ENCODE measurements at regions not wholly inside any gene's neighbourhood (a gene's known extent, or its start where the extent isn't known, plus 50 kb on each side); places are given as distances from the start of the nearest gene placed in this dataset.

DNA sequence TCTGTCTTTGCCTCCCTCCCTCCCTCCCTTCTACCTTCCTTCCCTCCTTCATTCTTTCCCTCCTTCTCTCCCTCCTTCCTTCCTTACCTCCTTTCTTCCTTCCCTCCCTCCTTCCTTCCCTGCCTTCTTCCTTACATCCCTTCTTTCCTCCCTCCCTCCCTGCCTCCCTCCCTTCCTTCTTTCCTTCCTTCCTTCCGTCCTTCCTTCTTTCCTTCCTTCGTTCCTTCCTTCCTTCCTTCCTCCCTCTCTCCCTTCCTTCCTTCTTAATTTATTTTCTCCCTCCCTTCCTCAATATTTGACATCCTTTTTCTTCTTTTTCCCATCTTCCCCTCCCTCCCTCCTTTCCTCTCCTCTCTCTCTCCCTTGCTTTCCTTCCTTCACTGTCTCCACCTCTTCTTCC lies 301.8 kb downstream of the GATA3 start:
- DNase-seq (ENCODE audit: low spot score), result no peak
- TF ChIP-seq EZH2phosphoT487 (IDR thresholded peaks at IDR 0.05; ENCODE audit: low read depth, severe bottlenecking, unreplicated experiment) (no peak), EZH2 (IDR thresholded peaks at IDR 0.05; ENCODE audit: borderline replicate concordance) (no peak)
- TF ChIP-seq, protein P1, sequence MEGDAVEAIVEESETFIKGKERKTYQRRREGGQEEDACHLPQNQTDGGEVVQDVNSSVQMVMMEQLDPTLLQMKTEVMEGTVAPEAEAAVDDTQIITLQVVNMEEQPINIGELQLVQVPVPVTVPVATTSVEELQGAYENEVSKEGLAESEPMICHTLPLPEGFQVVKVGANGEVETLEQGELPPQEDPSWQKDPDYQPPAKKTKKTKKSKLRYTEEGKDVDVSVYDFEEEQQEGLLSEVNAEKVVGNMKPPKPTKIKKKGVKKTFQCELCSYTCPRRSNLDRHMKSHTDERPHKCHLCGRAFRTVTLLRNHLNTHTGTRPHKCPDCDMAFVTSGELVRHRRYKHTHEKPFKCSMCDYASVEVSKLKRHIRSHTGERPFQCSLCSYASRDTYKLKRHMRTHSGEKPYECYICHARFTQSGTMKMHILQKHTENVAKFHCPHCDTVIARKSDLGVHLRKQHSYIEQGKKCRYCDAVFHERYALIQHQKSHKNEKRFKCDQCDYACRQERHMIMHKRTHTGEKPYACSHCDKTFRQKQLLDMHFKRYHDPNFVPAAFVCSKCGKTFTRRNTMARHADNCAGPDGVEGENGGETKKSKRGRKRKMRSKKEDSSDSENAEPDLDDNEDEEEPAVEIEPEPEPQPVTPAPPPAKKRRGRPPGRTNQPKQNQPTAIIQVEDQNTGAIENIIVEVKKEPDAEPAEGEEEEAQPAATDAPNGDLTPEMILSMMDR (IDR thresholded peaks at IDR 0.05; ENCODE audit: poor library complexity), result no peak
- H3K9me3 ChIP-seq (ENCODE audit: low read depth), result no peaks in the 10 kb centered on the region
- no peaks in the 10 kb centered on the region for H3K4me1 ChIP-seq (ENCODE audit: insufficient read depth)
- no peak overlapping the region for H2AFZ ChIP-seq
- H4K20me1 ChIP-seq (ENCODE audit: insufficient read depth, poor library complexity, severe bottlenecking), result no peaks in the 10 kb centered on the region
- no peak overlapping the region for H3K4me2 ChIP-seq
- H3K36me3 ChIP-seq (replicated peaks; ENCODE audit: insufficient read depth, low read depth), result no peaks in the 10 kb centered on the region
- no peaks in the 10 kb centered on the region for H3K27me3 ChIP-seq
- no peaks in the 10 kb centered on the region for H3K9me2 ChIP-seq (replicated peaks; ENCODE audit: insufficient read depth)
- no peaks in the 10 kb centered on the region for H3K79me2 ChIP-seq
- H3K27ac ChIP-seq, result no peak overlapping the region
- H3K4me3 ChIP-seq, result no peak overlapping the region
- no CpG with 5 or more reads among the region's 2 CpGs for whole genome bisulfite sequencing (ENCODE audit: low lambda C conversion rate, missing lambda C conversion rate)

DNA sequence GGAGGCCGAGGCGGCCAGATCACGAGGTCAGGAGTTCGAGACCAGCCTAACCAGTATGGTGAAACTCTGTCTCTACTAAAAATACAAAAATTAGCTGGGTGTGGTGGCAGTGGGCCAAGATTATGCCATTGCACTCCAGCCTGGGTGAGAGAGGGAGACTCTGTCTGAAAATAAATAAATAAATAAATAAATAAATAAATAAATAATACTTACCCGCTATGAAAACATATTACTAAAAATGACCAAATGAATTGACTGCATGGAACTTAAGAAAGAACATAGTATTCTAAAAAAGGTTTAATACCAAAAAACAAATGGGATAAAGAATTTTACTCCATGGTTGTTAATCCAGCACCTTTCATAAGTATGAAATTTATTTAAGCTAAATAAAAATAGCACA lies 305.0 kb downstream of the GATA3 start:
- WGBS (ENCODE audit: low lambda C conversion rate, missing lambda C conversion rate), result 94% methylated on average over 5 of the region's 5 CpGs
- TF ChIP-seq EZH2phosphoT487 (IDR thresholded peaks at IDR 0.05; ENCODE audit: low read depth, severe bottlenecking, unreplicated experiment) (no peak), EZH2 (IDR thresholded peaks at IDR 0.05; ENCODE audit: borderline replicate concordance) (no peak)
- TF ChIP-seq, protein P1 (IDR thresholded peaks at IDR 0.05; ENCODE audit: poor library complexity), result no peak
- Histone ChIP-seq H3K9me3 (ENCODE audit: low read depth) (no peaks in the 10 kb centered on the region), H3K4me3 (no peak overlapping the region), H3K27me3 (no peaks in the 10 kb centered on the region), H4K20me1 (ENCODE audit: insufficient read depth, poor library complexity, severe bottlenecking) (no peaks in the 10 kb centered on the region), H3K36me3 (replicated peaks; ENCODE audit: insufficient read depth, low read depth) (no peaks in the 10 kb centered on the region), H3K9me2 (replicated peaks; ENCODE audit: insufficient read depth) (no peaks in the 10 kb centered on the region), H2AFZ (no peak overlapping the region), H3K4me1 (ENCODE audit: insufficient read depth) (no peaks in the 10 kb centered on the region), H3K79me2 (no peaks in the 10 kb centered on the region), H3K4me2 (no peak overlapping the region), H3K27ac (no peak overlapping the region)
- no peak for DNase-seq (ENCODE audit: low spot score)

DNA sequence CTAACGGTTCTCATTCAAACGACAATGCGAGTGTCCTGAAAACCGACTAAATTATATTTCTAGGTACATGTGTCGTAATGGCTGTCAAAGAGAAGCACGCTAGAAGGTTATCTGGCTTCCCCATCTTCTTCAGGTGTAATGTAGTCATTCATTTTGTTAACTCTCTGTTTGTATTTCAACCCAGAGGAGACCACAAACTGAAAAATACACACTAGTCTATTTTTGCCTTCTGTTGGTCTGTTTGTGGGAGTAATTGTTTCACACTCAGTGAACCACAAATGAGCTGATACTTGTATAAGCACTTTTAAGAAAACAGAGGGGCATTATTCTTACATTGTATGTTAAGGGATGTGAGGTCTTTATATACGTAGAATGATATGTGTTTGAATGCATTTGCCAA lies 305.9 kb downstream of the GATA3 start:
- Histone ChIP-seq H4K20me1 (ENCODE audit: insufficient read depth, poor library complexity, severe bottlenecking) (no peaks in the 10 kb centered on the region), H3K79me2 (no peaks in the 10 kb centered on the region), H3K4me3 (no peak overlapping the region), H3K27me3 (no peaks in the 10 kb centered on the region), H3K4me2 (no peak overlapping the region), H2AFZ (no peak overlapping the region), H3K4me1 (ENCODE audit: insufficient read depth) (no peaks in the 10 kb centered on the region), H3K9me3 (ENCODE audit: low read depth) (no peaks in the 10 kb centered on the region), H3K9me2 (replicated peaks; ENCODE audit: insufficient read depth) (no peaks in the 10 kb centered on the region), H3K36me3 (replicated peaks; ENCODE audit: insufficient read depth, low read depth) (no peaks in the 10 kb centered on the region), H3K27ac (no peak overlapping the region)
- no peak for DNase-seq (ENCODE audit: low spot score)
- WGBS (ENCODE audit: low lambda C conversion rate, missing lambda C conversion rate), result 82% methylated on average over 7 of the region's 7 CpGs
- TF ChIP-seq, protein P1 (IDR thresholded peaks at IDR 0.05; ENCODE audit: poor library complexity), result no peak
- TF ChIP-seq EZH2 (IDR thresholded peaks at IDR 0.05; ENCODE audit: borderline replicate concordance) (no peak), EZH2phosphoT487 (IDR thresholded peaks at IDR 0.05; ENCODE audit: low read depth, severe bottlenecking, unreplicated experiment) (no peak)
